HL-60 (cell line): ENCODE measurements at regions not wholly inside any gene's neighbourhood (a gene's known extent, or its start where the extent isn't known, plus 50 kb on each side); places are given as distances from the start of the nearest gene placed in this dataset.

ENCODE experiments used
- DNase-seq, 2 experiments: peaks; one replicate each; pipeline ENCODE4 v3.0.0-alpha.2; 2010 to 2020; ENCODE audit warnings: low read depth in 1 of 2, low spot score in 1 of 2
- H3K27ac ChIP-seq: fragments of 250-450 bp; sonication (Bioruptor Pico); replicated peaks from 2 replicates; pipeline ENCODE4 v1.5.1; 2020; ENCODE audit warnings: mild to moderate bottlenecking, moderate library complexity
- H3K27me3 ChIP-seq: fragments of 250-450 bp; sonication (Bioruptor Pico); 2 replicates; pipeline ENCODE4 v1.5.1; 2021; ENCODE audit warnings: mild to moderate bottlenecking, moderate library complexity; ENCODE audit not compliant: insufficient read depth, poor library complexity, severe bottlenecking
- H3K4me3 ChIP-seq: replicated peaks from 2 replicates; pipeline ENCODE4 v1.5.1; 2011; ENCODE audit warnings: mild to moderate bottlenecking, control low read depth, low read length; ENCODE audit not compliant: insufficient read depth
- GABPA ChIP-seq: IDR thresholded peaks from 2 replicates; pipeline ENCODE4 v1.6.1; 2012; ENCODE audit warnings: low read depth
- POLR2AphosphoS5 ChIP-seq: IDR thresholded peaks from 2 replicates; pipeline ENCODE4 v1.6.1; 2012; ENCODE audit warnings: low read depth
- SPI1 ChIP-seq: IDR thresholded peaks from 2 replicates; pipeline ENCODE4 v1.6.1; 2012; ENCODE audit warnings: low read depth, mild to moderate bottlenecking, borderline replicate concordance
- TF ChIP-seq, protein P1 (sequence below): IDR thresholded peaks from one replicate; pipeline ENCODE4 v1.5.1; 2011; ENCODE audit warnings: low read length, control low read depth, inconsistent platforms; ENCODE audit not compliant: insufficient read depth
- TF ChIP-seq, protein P2 (sequence below): IDR thresholded peaks from 2 replicates; pipeline ENCODE4 v1.6.1; 2012; ENCODE audit warnings: low read depth; ENCODE audit not compliant: insufficient replicate concordance

- TF ChIP-seq SPI1 (no peak), GABPA (no peak), POLR2AphosphoS5 (no peak)
- TF ChIP-seq, protein P1, sequence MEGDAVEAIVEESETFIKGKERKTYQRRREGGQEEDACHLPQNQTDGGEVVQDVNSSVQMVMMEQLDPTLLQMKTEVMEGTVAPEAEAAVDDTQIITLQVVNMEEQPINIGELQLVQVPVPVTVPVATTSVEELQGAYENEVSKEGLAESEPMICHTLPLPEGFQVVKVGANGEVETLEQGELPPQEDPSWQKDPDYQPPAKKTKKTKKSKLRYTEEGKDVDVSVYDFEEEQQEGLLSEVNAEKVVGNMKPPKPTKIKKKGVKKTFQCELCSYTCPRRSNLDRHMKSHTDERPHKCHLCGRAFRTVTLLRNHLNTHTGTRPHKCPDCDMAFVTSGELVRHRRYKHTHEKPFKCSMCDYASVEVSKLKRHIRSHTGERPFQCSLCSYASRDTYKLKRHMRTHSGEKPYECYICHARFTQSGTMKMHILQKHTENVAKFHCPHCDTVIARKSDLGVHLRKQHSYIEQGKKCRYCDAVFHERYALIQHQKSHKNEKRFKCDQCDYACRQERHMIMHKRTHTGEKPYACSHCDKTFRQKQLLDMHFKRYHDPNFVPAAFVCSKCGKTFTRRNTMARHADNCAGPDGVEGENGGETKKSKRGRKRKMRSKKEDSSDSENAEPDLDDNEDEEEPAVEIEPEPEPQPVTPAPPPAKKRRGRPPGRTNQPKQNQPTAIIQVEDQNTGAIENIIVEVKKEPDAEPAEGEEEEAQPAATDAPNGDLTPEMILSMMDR: no peak
- TF ChIP-seq, protein P2, sequence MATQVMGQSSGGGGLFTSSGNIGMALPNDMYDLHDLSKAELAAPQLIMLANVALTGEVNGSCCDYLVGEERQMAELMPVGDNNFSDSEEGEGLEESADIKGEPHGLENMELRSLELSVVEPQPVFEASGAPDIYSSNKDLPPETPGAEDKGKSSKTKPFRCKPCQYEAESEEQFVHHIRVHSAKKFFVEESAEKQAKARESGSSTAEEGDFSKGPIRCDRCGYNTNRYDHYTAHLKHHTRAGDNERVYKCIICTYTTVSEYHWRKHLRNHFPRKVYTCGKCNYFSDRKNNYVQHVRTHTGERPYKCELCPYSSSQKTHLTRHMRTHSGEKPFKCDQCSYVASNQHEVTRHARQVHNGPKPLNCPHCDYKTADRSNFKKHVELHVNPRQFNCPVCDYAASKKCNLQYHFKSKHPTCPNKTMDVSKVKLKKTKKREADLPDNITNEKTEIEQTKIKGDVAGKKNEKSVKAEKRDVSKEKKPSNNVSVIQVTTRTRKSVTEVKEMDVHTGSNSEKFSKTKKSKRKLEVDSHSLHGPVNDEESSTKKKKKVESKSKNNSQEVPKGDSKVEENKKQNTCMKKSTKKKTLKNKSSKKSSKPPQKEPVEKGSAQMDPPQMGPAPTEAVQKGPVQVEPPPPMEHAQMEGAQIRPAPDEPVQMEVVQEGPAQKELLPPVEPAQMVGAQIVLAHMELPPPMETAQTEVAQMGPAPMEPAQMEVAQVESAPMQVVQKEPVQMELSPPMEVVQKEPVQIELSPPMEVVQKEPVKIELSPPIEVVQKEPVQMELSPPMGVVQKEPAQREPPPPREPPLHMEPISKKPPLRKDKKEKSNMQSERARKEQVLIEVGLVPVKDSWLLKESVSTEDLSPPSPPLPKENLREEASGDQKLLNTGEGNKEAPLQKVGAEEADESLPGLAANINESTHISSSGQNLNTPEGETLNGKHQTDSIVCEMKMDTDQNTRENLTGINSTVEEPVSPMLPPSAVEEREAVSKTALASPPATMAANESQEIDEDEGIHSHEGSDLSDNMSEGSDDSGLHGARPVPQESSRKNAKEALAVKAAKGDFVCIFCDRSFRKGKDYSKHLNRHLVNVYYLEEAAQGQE: no peak
- no peaks in the 10 kb centered on the region for H3K27me3 ChIP-seq
- no peak overlapping the region for H3K4me3 ChIP-seq
- no peak for DNase-seq
- no peak overlapping the region for H3K27ac ChIP-seq
Measured at GRCh38 chr4:37503261-37503660, 182.9 kb downstream of the RELL1 start.

- Histone ChIP-seq H3K27me3 (no peaks in the 10 kb centered on the region), H3K27ac (no peak overlapping the region), H3K4me3 (no peak overlapping the region)
- no peak for DNase-seq
- TF ChIP-seq, protein P2: no peak
- TF ChIP-seq, protein P1: no peak
- no peak for TF ChIP-seq POLR2AphosphoS5
- no peak for TF ChIP-seq GABPA
- no peak for TF ChIP-seq SPI1
Measured at GRCh38 chr4:37502070-37502469, 184.1 kb downstream of the RELL1 start.
